Adipocyte (in vitro differentiated cells): ENCODE measurements at regions not wholly inside any gene's neighbourhood (a gene's known extent, or its start where the extent isn't known, plus 50 kb on each side); places are given as distances from the start of the nearest gene placed in this dataset.

Experiments
- DNase-seq: peaks from one replicate; pipeline ENCODE4 v3.0.0-alpha.2; 2015; ENCODE audit warnings: low read depth
- H3K27me3 ChIP-seq: replicated peaks from 2 replicates; pipeline ENCODE4 v1.7.0; 2013; ENCODE audit warnings: mild to moderate bottlenecking, low read length, moderate library complexity; ENCODE audit not compliant: control insufficient read depth, insufficient read depth
- H3K36me3 ChIP-seq: 2 replicates; pipeline ENCODE4 v1.7.0; 2013; ENCODE audit warnings: low read length, mild to moderate bottlenecking, moderate library complexity; ENCODE audit not compliant: control insufficient read depth, insufficient read depth, severe bottlenecking
- H3K4me1 ChIP-seq: 2 replicates; pipeline ENCODE4 v1.7.0; 2013; ENCODE audit warnings: mild to moderate bottlenecking, low read length, moderate library complexity; ENCODE audit not compliant: control insufficient read depth, insufficient read depth
- H3K4me3 ChIP-seq: 2 replicates; pipeline ENCODE4 v1.7.0; 2013; ENCODE audit warnings: mild to moderate bottlenecking, low read length, moderate library complexity
- H3K9ac ChIP-seq: 2 replicates; pipeline ENCODE4 v1.7.0; 2013; ENCODE audit warnings: mild to moderate bottlenecking, low read length, moderate library complexity
- H3K9me3 ChIP-seq: 2 replicates; pipeline ENCODE4 v1.7.0; 2013; ENCODE audit warnings: mild to moderate bottlenecking, low read length, moderate library complexity; ENCODE audit not compliant: control insufficient read depth

DNA sequence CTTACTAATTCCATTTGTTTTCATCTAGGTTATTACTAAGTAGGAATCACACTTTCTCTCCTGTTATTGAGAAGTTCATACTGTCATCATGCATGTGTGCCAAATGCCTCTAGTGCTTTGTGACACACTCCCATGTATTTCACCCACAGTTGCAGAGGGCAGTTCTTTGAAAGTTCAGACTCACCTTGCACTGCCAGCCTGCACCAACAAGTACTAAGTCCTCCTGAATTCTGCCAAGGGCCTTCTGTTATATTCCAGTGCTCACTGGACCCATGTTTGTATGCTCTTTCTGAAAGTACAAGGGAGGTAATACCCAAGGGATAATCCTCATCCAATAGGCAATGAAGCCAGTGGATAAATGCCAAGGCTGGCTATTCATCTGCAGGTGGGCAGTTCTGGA is 136.6 kb upstream of the ARPP21 start:
- Histone ChIP-seq H3K36me3 (no peaks in the 10 kb centered on the region), H3K9ac (no peak overlapping the region), H3K27me3 (no peaks in the 10 kb centered on the region), H3K4me3 (no peak overlapping the region), H3K9me3 (peaks cover 4% of the 10 kb centered on the region), H3K4me1 (no peaks in the 10 kb centered on the region)
- no peak for DNase-seq

DNA sequence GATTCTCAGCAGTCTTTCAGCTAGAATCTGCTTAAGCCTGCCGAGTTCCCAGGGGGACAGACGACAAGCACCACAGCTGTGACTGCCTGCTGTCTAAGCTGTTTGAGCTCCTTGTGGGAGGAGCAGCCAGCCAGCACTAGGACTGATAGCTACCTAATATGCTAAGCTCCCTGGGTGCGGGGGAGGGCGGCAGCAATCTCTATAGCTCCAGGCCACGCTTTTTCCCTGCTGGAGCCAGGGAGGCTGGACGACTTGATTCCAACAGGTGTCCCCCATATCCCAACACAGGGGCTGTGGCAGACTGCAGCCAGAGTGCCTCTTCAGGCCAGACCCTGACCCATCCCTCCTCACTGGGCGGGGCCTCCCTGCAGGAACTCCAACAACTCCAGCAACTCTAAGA is 134.1 kb upstream of the ARPP21 start:
- Histone ChIP-seq H3K4me1 (no peaks in the 10 kb centered on the region), H3K36me3 (no peaks in the 10 kb centered on the region), H3K9ac (no peak overlapping the region), H3K27me3 (no peaks in the 10 kb centered on the region), H3K4me3 (no peak overlapping the region), H3K9me3 (no peaks in the 10 kb centered on the region)
- no peak for DNase-seq

DNA sequence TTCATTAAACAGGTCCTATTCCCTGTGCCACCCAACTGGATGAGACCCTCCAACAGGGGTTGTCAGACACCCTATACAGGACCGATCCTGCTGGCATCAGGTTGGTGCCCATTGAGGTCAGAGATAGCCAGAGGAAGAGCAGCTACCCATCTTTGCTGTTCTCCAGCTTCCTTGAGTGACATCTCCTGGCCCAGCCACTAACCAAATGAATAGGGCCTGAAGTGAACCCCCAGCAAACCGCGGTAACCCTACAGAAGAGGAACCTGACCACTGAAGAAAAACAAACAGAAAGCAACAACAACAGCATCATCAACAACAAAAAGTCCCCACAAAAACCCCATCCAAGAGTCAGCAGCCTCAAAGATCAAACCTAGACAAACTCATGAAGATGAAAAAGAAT is 133.6 kb upstream of the ARPP21 start:
- Histone ChIP-seq H3K36me3 (no peaks in the 10 kb centered on the region), H3K27me3 (no peaks in the 10 kb centered on the region), H3K9ac (no peak overlapping the region), H3K4me3 (no peak overlapping the region), H3K9me3 (no peaks in the 10 kb centered on the region), H3K4me1 (no peaks in the 10 kb centered on the region)
- no peak for DNase-seq

DNA sequence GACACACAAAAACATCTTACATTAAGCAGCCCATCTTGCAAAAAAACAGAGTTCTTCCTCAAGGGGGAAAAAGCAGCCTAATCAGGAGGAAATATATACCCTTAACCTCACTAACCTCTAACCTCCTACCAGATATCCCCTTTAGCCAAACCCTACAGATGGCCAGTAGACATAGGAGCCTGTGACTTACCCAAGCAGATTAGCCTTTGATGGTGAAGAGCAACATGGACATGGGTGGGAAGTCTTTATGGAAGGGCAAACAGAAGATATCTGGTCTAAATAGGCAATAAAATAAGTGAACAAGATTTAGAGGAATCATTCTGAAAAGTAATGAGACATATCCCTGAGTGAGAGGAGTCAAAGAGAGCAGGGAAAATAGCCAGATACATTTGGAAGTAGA is 119.4 kb upstream of the ARPP21 start:
- H3K4me1 ChIP-seq = no peaks in the 10 kb centered on the region
- H3K4me3 ChIP-seq = no peak overlapping the region
- no peaks in the 10 kb centered on the region for H3K9me3 ChIP-seq
- DNase-seq = no peak
- H3K9ac ChIP-seq = no peak overlapping the region
- H3K27me3 ChIP-seq = no peaks in the 10 kb centered on the region
- no peaks in the 10 kb centered on the region for H3K36me3 ChIP-seq

DNA sequence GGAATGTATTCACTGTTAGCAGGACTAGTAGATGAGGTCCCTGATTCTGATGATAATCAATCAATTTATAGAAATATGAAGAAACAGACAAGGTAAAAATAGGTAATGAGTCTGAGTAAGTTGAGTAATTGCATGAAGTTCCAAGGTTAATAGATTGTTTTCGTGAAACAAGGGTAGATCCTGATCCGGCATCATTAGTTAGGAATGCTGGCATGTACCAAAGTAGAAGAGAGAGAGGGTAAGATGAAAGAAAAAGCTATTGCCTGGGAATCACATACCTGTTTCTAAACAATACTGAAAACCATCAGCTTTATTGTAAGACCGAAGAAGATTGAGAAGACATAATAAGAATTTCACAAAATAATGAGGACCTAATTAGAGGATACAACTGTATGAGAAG is 118.1 kb upstream of the ARPP21 start:
- H3K4me3 ChIP-seq = no peak overlapping the region
- H3K9ac ChIP-seq = no peak overlapping the region

DNA sequence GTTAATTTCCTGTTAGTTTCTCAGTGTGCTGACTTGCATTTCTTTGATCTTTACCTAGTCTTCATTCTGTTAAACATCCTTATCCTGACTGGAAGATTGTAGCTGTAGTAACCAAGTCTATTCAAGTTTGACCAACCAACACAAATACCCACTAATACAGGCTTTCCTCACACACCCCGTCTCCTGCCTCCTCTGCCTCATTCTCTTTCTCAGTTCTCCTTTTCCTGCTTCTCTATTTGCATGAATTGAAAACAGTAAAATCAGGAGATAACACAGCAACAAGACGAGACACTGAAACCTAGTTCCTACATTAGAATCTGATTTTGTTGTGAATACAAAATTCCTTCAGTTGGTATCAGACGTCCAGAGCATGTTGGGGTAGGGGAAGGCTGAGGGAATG is 116.9 kb upstream of the ARPP21 start:
- Histone ChIP-seq H3K4me1 (no peaks in the 10 kb centered on the region), H3K36me3 (no peaks in the 10 kb centered on the region), H3K9ac (no peak overlapping the region), H3K9me3 (no peaks in the 10 kb centered on the region), H3K4me3 (no peak overlapping the region), H3K27me3 (no peaks in the 10 kb centered on the region)
- no peak for DNase-seq

More for the DNA sequence above, 118.1 kb upstream of the ARPP21 start:
- no peak for DNase-seq
- Histone ChIP-seq H3K4me1 (no peaks in the 10 kb centered on the region), H3K36me3 (no peaks in the 10 kb centered on the region), H3K9me3 (no peaks in the 10 kb centered on the region), H3K27me3 (no peaks in the 10 kb centered on the region)

DNA sequence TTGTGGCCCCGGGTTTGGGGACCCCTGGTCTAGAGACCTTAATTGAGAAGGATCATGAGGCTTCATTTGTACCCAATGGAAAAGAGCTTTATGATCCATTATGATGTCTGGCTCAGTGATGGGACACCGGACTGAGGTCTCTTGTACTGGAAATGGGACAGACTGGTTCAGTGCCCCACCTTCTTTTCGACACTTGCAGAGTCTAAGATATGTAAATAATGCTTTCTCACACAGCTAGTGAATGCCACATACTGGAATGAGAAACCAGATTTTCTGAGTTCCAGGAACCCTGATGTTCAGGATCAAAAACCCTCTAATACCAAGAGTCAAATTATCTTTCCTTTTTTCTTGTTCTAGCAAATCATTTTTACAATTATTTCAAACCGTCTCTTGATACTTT is 116.3 kb upstream of the ARPP21 start:
- Histone ChIP-seq H3K36me3 (no peaks in the 10 kb centered on the region), H3K9me3 (no peaks in the 10 kb centered on the region), H3K4me3 (no peak overlapping the region), H3K9ac (no peak overlapping the region), H3K4me1 (no peaks in the 10 kb centered on the region), H3K27me3 (no peaks in the 10 kb centered on the region)
- DNase-seq = no peak

DNA sequence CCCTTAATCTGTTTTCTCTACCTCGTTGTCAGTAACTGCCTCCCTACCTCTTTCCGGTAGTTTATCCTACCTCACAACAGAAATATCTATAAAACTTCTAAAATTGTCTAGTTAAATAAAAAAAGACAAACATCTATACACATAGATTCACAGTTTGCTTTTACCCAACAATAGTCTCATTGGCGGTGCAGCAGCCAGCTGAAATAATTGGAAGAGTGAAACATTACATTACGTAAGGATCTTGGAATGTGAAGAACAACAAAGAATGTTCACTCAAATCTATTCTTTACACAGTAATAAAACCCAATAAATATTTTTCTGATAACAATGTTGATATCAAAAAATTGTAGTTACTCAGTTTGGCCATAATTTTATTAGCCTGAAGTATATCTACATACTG is 115.5 kb upstream of the ARPP21 start:
- Histone ChIP-seq H3K4me3 (no peak overlapping the region), H3K36me3 (no peaks in the 10 kb centered on the region), H3K9ac (no peak overlapping the region), H3K9me3 (no peaks in the 10 kb centered on the region), H3K27me3 (no peaks in the 10 kb centered on the region), H3K4me1 (no peaks in the 10 kb centered on the region)
- DNase-seq = peak; percentile 55

DNA sequence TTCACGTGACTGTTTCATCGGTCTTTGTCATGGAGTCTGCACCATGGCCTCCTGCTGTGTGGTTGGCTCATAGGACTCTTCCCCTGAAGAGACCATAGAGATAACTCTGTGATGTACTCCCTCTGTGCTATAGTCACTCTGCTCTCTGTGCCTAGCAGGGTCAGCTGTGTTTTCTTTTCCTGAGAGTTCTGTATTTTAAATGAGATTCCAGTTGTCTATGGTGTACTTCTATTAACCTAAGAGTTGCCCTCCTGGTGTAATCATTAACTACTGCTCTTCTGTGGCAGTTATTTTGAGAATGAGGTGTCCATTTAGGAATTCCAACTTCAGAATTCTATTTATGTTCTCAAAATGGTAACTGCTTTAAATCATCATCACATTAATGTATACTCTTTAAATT is 114.5 kb upstream of the ARPP21 start:
- Histone ChIP-seq H3K4me1 (no peaks in the 10 kb centered on the region), H3K36me3 (no peaks in the 10 kb centered on the region), H3K4me3 (no peak overlapping the region), H3K9ac (no peak overlapping the region), H3K9me3 (no peaks in the 10 kb centered on the region), H3K27me3 (no peaks in the 10 kb centered on the region)
- no peak for DNase-seq

DNA sequence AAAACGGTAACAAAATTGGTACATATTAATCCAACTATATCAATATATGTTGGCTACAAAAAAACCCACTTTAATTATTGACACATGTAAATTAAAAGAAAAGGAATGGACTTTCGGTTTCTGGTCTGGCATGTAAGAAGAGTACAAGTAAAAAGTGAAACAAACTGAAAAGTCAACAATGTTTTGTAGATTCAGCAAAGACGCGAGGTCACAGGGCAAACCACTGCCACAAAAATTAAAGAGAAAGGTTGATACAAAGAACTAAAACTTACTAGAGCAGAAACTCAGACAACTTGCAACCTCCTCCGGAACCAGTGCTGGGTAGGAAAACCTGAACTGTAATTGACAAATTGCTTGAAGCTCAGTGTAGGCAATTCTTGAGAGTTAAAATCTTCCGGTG is 110.6 kb upstream of the ARPP21 start:
- Histone ChIP-seq H3K4me3 (no peak overlapping the region), H3K4me1 (no peaks in the 10 kb centered on the region), H3K9ac (no peak overlapping the region), H3K36me3 (no peaks in the 10 kb centered on the region), H3K9me3 (no peaks in the 10 kb centered on the region), H3K27me3 (no peaks in the 10 kb centered on the region)
- peak; percentile 2 for DNase-seq

DNA sequence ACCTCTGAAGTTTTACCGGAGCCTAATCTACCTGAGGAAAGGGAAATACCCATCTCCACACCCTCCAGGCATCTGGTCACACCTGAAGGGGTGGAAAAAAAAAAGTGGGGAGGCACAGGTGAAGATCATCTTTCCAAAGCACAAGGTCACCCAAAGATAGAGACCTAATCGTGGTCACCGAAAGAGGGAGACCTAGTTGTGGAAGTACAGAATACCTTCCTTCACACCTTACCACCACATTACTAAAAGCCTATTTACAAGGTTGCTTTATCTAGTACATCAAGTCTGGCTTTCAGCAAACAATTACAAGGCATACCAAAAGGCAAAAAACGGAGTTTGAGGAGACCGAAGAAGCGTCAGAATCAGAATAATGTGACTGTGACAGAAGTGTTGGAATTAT is 110.0 kb upstream of the ARPP21 start:
- no peak overlapping the region for H3K9ac ChIP-seq
- no peak overlapping the region for H3K4me3 ChIP-seq

DNA sequence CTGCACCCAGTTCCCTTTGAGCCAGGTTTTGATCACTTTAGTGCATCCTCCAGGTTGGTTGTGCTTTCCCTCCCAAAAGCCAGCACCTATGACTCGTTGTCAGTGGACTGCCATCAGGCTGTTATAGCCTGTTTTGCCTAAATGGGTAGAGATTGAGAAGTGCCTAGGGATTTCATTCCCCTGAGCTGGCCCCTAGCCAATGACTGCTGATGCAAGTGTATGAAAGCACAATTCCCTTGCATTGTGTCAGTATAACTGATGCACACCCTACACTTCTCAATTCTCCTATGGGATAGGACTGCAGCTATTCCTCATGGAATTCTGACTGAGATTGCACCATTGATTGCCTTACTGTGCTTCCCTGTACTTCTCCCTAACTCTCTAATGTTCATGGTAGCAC is 102.1 kb upstream of the ARPP21 start:
- no peaks in the 10 kb centered on the region for H3K4me1 ChIP-seq
- no peaks in the 10 kb centered on the region for H3K9me3 ChIP-seq
- no peaks in the 10 kb centered on the region for H3K27me3 ChIP-seq
- peak; percentile 39 for DNase-seq
- no peak overlapping the region for H3K4me3 ChIP-seq
- no peaks in the 10 kb centered on the region for H3K36me3 ChIP-seq
- H3K9ac ChIP-seq = no peak overlapping the region

More for the DNA sequence above, 110.0 kb upstream of the ARPP21 start:
- no peaks in the 10 kb centered on the region for H3K27me3 ChIP-seq
- H3K9me3 ChIP-seq = no peaks in the 10 kb centered on the region
- no peaks in the 10 kb centered on the region for H3K36me3 ChIP-seq
- no peaks in the 10 kb centered on the region for H3K4me1 ChIP-seq
- DNase-seq = no peak
